Psoas muscle (tissue), 7 donors: ENCODE measurements at regions not wholly inside any gene's neighbourhood (a gene's known extent, or its start where the extent isn't known, plus 50 kb on each side); places are given as distances from the start of the nearest gene placed in this dataset.

ENCODE experiments used
- ATAC-seq, 4 donors: fragments of 200-7000 bp; cut with Tn5 transposase; one replicate each; pipeline ENCODE4 v1.9.1; 2020; ENCODE audit warnings: moderate library complexity in 3 of 4, mild to moderate bottlenecking in 2 of 4
- DNase-seq, 2 donors: peaks; one replicate each; pipeline ENCODE4 v3.0.0-alpha.2; 2020
- H3K27ac ChIP-seq: fragments of 200-600 bp; one replicate; pipeline ENCODE4 v1.8.0; 2022
- H3K27me3 ChIP-seq, 3 donors: fragments of 200-600 bp in 1 of 3; one replicate each; pipeline versions ENCODE4 v1.6.1 to v1.8.0; 2013 to 2022; ENCODE audit warnings: low read length in 2 of 3, mild to moderate bottlenecking in 2 of 3, moderate library complexity in 1 of 3; ENCODE audit not compliant: insufficient read depth in 3 of 3
- H3K36me3 ChIP-seq, 2 donors: fragments of 200-600 bp in 1 of 2; one replicate each; pipeline versions ENCODE4 v1.6.1 to v1.8.0; 2013 to 2022; ENCODE audit warnings: low read depth in 1 of 2, mild to moderate bottlenecking in 1 of 2, moderate library complexity in 1 of 2; ENCODE audit not compliant: insufficient read depth in 1 of 2
- H3K4me1 ChIP-seq: fragments of 200-600 bp; one replicate; pipeline ENCODE4 v1.8.0; 2022
- H3K4me3 ChIP-seq: fragments of 200-600 bp; one replicate; pipeline ENCODE4 v1.8.0; 2022; ENCODE audit warnings: mild to moderate bottlenecking
- H3K9me3 ChIP-seq: fragments of 200-600 bp; one replicate; pipeline ENCODE4 v1.8.0; 2022
- CTCF ChIP-seq: fragments of 200-600 bp; IDR thresholded peaks from one replicate; pipeline ENCODE4 v1.8.0; 2022; ENCODE audit warnings: antibody characterized with exemption
- WGBS, 3 donors: extraction: QIAGEN DNeasy Blood & Tissue Kit; methylation state at CpG; one replicate each; pipeline versions ENCODE4 v1.1.6 to v1.1.7; 2013; 5-methylcytosine and 5-hydroxymethylcytosine counted together
- intact Hi-C, 2 donors: fragments of 100-400 bp; cut with DNase I; formaldehyde crosslinking; loops; one replicate each; pipeline versions ENCODE4 v1.11.0 to v1.14.2; 2022
- donor health status: healthy with polysubstance abuse.
- donor health status: DM: no; HTN: no; CAD: no; lungs with moderate emphysema.
- donor health status: Bipolar disorder and iron deficiency.
- donor health status: healthy.
- donor health status: DM: yes; HTN: yes; CAD: no.
- donor health status: DM: no; HTN: no; CAD: no.
- donor health status: DM: yes; HTN: yes; CAD: no.

- Histone ChIP-seq H3K27ac (no peak overlapping the region), H3K36me3 (no peaks in the 10 kb centered on the region), H3K4me3 (no peak overlapping the region), H3K4me1 (peaks cover 8% of the 10 kb centered on the region), H3K27me3 (peaks cover 0 to 19% (median 0%) of the 10 kb centered on the region in 3 donors), H3K9me3 (no peaks in the 10 kb centered on the region)
- intact Hi-C loops, result no loop called here
- no peak for TF ChIP-seq CTCF
- WGBS, 3 donors, result 28 to 31% (median 29%) methylated on average over 6 of the region's 6 CpGs
- DNase-seq, result no peak
- ATAC-seq, result no peak
These were observed 200.0 kb downstream of the BCOR start for GRCh38 chrX:39897741-39898097.

- intact Hi-C loops, result no loop called here
- Histone ChIP-seq H3K4me1 (peaks cover 8% of the 10 kb centered on the region), H3K4me3 (no peak overlapping the region), H3K9me3 (no peaks in the 10 kb centered on the region), H3K27ac (no peak overlapping the region), H3K36me3 (no peaks in the 10 kb centered on the region), H3K27me3 (peaks cover 0 to 19% (median 0%) of the 10 kb centered on the region in 3 donors)
- WGBS, 3 donors, result 75 to 80% (median 79%) methylated on average over 2 of the region's 2 CpGs
- ATAC-seq (no peak), DNase-seq (no peak)
- no peak for TF ChIP-seq CTCF
These were observed 199.6 kb downstream of the BCOR start for GRCh38 chrX:39898147-39898546.

GRCh38 chrX:39899059-39899458 lies 198.7 kb downstream of the BCOR start:
- no peak for DNase-seq
- TF ChIP-seq CTCF, result no peak
- Histone ChIP-seq H3K4me1 (peaks cover 8% of the 10 kb centered on the region), H3K27me3 (peaks cover 0 to 19% (median 0%) of the 10 kb centered on the region in 3 donors), H3K4me3 (no peak overlapping the region), H3K27ac (no peak overlapping the region), H3K36me3 (no peaks in the 10 kb centered on the region), H3K9me3 (no peaks in the 10 kb centered on the region)
- no peak for ATAC-seq
- 88 to 94% (median 90%) methylated on average over 10 of the region's 10 CpGs for WGBS, 3 donors
- intact Hi-C loops, result no loop called here

- no peaks in the 10 kb centered on the region for H3K36me3 ChIP-seq
- no peak for DNase-seq
- peaks cover 0 to 19% (median 0%) of the 10 kb centered on the region in 3 donors for H3K27me3 ChIP-seq
- no peaks in the 10 kb centered on the region for H3K9me3 ChIP-seq
- intact Hi-C loops, result loop anchor here (10.0 kb wide), 2 partner anchors 255 to 265 kb away; no protein-coding TSS in a partner anchor
- no peak for ATAC-seq
- TF ChIP-seq CTCF, result no peak
- peaks cover 5% of the 10 kb centered on the region for H3K4me1 ChIP-seq
- 33 to 54% (median 36%) methylated on average over 23 of the region's 23 CpGs for WGBS, 3 donors
- H3K4me3 ChIP-seq, result peak overlapping the region; percentile 18
- H3K27ac ChIP-seq, result no peak overlapping the region
These were observed 197.6 kb downstream of the BCOR start for GRCh38 chrX:39899856-39900776.
